Testis (tissue), 2 donors: ENCODE measurements at regions not wholly inside any gene's neighbourhood (a gene's known extent, or its start where the extent isn't known, plus 50 kb on each side); places are given as distances from the start of the nearest gene placed in this dataset.

ENCODE experiments used
- POLR2A ChIP-seq: fragments of 450-650 bp; IDR thresholded peaks from one replicate; pipeline ENCODE4 v1.6.1; 2017; ENCODE audit warnings: antibody characterized with exemption, mild to moderate bottlenecking, moderate library complexity
- TF ChIP-seq, protein P1 (sequence below), 3 experiments: fragments of 450-650 bp in 2 of 3; fragments of 200-600 bp in 1 of 3; sonication (generic) in 1 of 3; IDR thresholded peaks; one replicate each; pipeline ENCODE4 v1.5.1; 2016 to 2019; ENCODE audit warnings: antibody characterized with exemption in 3 of 3, mild to moderate bottlenecking in 2 of 3, moderate library complexity in 1 of 3

DNA sequence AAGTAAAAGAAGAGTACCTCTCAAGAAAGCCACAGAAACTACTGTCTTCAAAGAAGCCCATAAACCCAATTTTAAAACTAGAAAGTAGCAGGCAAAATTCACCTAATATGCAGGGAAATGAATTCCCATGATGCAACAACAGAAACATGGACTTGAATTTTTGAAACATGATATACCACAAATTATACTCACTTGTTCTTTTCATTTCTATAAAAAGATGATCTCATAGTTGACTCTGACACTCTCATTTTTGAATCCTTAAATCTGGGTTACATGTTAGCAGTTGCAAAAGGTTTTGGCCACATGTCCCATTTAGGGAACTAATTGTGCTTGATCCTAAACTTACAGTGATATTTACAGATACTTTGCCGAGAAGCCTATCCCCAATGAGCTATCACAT is 1130.8 kb downstream of the FAT4 start:
- TF ChIP-seq, protein P1, sequence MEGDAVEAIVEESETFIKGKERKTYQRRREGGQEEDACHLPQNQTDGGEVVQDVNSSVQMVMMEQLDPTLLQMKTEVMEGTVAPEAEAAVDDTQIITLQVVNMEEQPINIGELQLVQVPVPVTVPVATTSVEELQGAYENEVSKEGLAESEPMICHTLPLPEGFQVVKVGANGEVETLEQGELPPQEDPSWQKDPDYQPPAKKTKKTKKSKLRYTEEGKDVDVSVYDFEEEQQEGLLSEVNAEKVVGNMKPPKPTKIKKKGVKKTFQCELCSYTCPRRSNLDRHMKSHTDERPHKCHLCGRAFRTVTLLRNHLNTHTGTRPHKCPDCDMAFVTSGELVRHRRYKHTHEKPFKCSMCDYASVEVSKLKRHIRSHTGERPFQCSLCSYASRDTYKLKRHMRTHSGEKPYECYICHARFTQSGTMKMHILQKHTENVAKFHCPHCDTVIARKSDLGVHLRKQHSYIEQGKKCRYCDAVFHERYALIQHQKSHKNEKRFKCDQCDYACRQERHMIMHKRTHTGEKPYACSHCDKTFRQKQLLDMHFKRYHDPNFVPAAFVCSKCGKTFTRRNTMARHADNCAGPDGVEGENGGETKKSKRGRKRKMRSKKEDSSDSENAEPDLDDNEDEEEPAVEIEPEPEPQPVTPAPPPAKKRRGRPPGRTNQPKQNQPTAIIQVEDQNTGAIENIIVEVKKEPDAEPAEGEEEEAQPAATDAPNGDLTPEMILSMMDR (IDR thresholded peaks at IDR 0.05) = no peak
- no peak for TF ChIP-seq POLR2A
